K562 (cell line): ENCODE measurements at regions not wholly inside any gene's neighbourhood (a gene's known extent, or its start where the extent isn't known, plus 50 kb on each side); places are given as distances from the start of the nearest gene placed in this dataset.

Source experiments
- ATAC-seq: fragments of 200-7000 bp; cut with Tn5 transposase; 3 replicates; pipeline ENCODE4 v1.9.1; 2020; ENCODE audit warnings: moderate library complexity
- BruUV-seq: library from RNA; stranded (reverse); fragments of 400-500 nt; replicated peaks from 2 replicates; lab custom pipeline; 2021; lab: Mats Ljungman, UMichigan
- CTCF ChIA-PET: fragments of 300-600 bp; formaldehyde crosslinking; extraction: SDS; loops from one replicate; lab custom pipeline; 2021; ENCODE audit warnings: low intra/inter-chr PET ratio; lab: Yijun Ruan, JAX
- POLR2A ChIA-PET: fragments of 300-600, 350-650 bp; sonication (Branson Sonifier 250); formaldehyde crosslinking; extraction: SDS; loops from one replicate; lab custom pipeline; 2021; ENCODE audit warnings: antibody characterized with exemption, inconsistent platforms; lab: Yijun Ruan, JAX
- DNase-seq, 4 experiments: peaks; one replicate each; pipeline versions ENCODE4 v3.0.0 to v3.0.0-alpha.2; 2011 to 2018; ENCODE audit warnings: low spot score in 3 of 4, mixed read lengths in 3 of 4; ENCODE audit errors: extremely low read depth in 1 of 4
- FAIRE-seq: peaks from 2 replicates; lab custom pipeline; 2011; peaks lifted over from hg19 to GRCh38; lab: Jason Lieb, UNC
- H2AFZ ChIP-seq: 2 replicates; pipeline ENCODE4 v1.6.0; 2011; ENCODE audit warnings: low read depth, low read length, control low read depth, inconsistent platforms
- H3K27ac ChIP-seq: fragments of 200-600 bp; 3 replicates; pipeline ENCODE4 v1.8.0; 2011; ENCODE audit warnings: low read depth, mild to moderate bottlenecking, control low read depth, inconsistent platforms, low read length, moderate library complexity, mixed read lengths; ENCODE audit errors: extremely low read depth
- H3K27me3 ChIP-seq, 2 experiments: fragments of 300-600 bp in 1 of 2; 2 replicates in 1 of 2; 3 replicates in 1 of 2; pipeline versions ENCODE4 v1.6.0 to v1.8.0; 2011; ENCODE audit warnings: inconsistent platforms in 2 of 2, low read length in 2 of 2, mild to moderate bottlenecking in 1 of 2, mixed read lengths in 1 of 2, moderate library complexity in 1 of 2; ENCODE audit not compliant: control insufficient read depth in 2 of 2, insufficient read depth in 2 of 2
- H3K36me3 ChIP-seq: fragments of 300-600 bp; 3 replicates; pipeline ENCODE4 v1.8.0; 2011; ENCODE audit warnings: mild to moderate bottlenecking, low read length, inconsistent platforms; ENCODE audit not compliant: control insufficient read depth, insufficient read depth
- H3K4me1 ChIP-seq, 2 experiments: fragments of 200-600 bp in 1 of 2; replicated peaks in 1 of 2; 2 replicates in 1 of 2; 3 replicates in 1 of 2; pipeline versions ENCODE4 v1.5.1 to v1.8.0; 2011; ENCODE audit warnings: inconsistent platforms in 2 of 2, low read length in 2 of 2, mild to moderate bottlenecking in 1 of 2, mixed read lengths in 1 of 2, moderate library complexity in 1 of 2; ENCODE audit not compliant: control insufficient read depth in 2 of 2, insufficient read depth in 2 of 2
- H3K4me2 ChIP-seq: 2 replicates; pipeline ENCODE4 v1.6.1; 2011; ENCODE audit warnings: low read length, control low read depth, inconsistent platforms, mixed read lengths; ENCODE audit not compliant: insufficient read depth
- H3K4me3 ChIP-seq: fragments of 200-600 bp; sonication (generic), shearing (Covaris generic); 2 replicates; pipeline ENCODE4 v1.5.1; 2016; ENCODE audit warnings: control low read depth, inconsistent platforms
- H3K79me2 ChIP-seq: fragments of 200-600 bp; 3 replicates; pipeline ENCODE4 v1.8.0; 2011; ENCODE audit warnings: low read length, inconsistent platforms; ENCODE audit not compliant: control insufficient read depth, insufficient read depth
- H3K9ac ChIP-seq, 2 experiments: 2 replicates each; pipeline versions ENCODE4 v1.6.0 to v1.6.1; 2011; ENCODE audit warnings: low read depth in 2 of 2, low read length in 2 of 2, control low read depth in 1 of 2, inconsistent platforms in 1 of 2, mild to moderate bottlenecking in 1 of 2, mixed read lengths in 1 of 2; ENCODE audit not compliant: insufficient read depth in 1 of 2
- H3K9me1 ChIP-seq: one replicate; pipeline ENCODE4 v1.6.0; 2011; ENCODE audit warnings: inconsistent platforms, mild to moderate bottlenecking, low read length, moderate library complexity; ENCODE audit not compliant: control insufficient read depth, insufficient read depth
- H3K9me3 ChIP-seq: replicated peaks from 2 replicates; pipeline ENCODE4 v1.5.1; 2011; ENCODE audit warnings: low read depth, low read length, inconsistent platforms; ENCODE audit not compliant: control insufficient read depth, insufficient read depth
- H4K20me1 ChIP-seq: replicated peaks from 2 replicates; pipeline ENCODE4 v1.6.1; 2011; ENCODE audit warnings: low read length, inconsistent platforms, mixed read lengths; ENCODE audit not compliant: control insufficient read depth, insufficient read depth
- DEAF1 ChIP-seq: fragments of 450-650 bp; formaldehyde crosslinking; IDR thresholded peaks from 2 replicates; pipeline ENCODE4 v1.4.0; 2020; ENCODE audit warnings: mild to moderate bottlenecking, moderate library complexity
- ELF4 ChIP-seq: fragments of 450-650 bp; formaldehyde crosslinking; IDR thresholded peaks from 2 replicates; pipeline ENCODE4 v1.4.0; 2022; ENCODE audit warnings: missing genetic modification characterization
- SAFB ChIP-seq: fragments of 200-400 bp; formaldehyde crosslinking; IDR thresholded peaks from 2 replicates; pipeline ENCODE4 v1.6.1; 2017; ENCODE audit warnings: low read depth, low read length, borderline replicate concordance
- ZBTB43 ChIP-seq: sonication (generic); formaldehyde crosslinking; IDR thresholded peaks from 2 replicates; pipeline ENCODE4 v1.8.0; 2023; ENCODE audit warnings: mild to moderate bottlenecking, missing genetic modification reagents
- ZFP30 ChIP-seq: fragments of 250-450 bp; sonication (Bioruptor Pico); IDR thresholded peaks from 2 replicates; pipeline ENCODE4 v1.8.0; 2022; ENCODE audit warnings: moderate library complexity, mild to moderate bottlenecking, inconsistent platforms, borderline replicate concordance
- WGBS: fragments of 100-300 bp; shearing (Covaris generic); methylation state at CpG from one replicate; pipeline ENCODE4 v1.1.6; 2016; ENCODE audit warnings: low coverage, mixed read lengths; ENCODE audit not compliant: insufficient coverage; ENCODE audit errors: missing lambda C conversion rate; 5-methylcytosine and 5-hydroxymethylcytosine counted together
- in situ Hi-C: fragments of 300-500 bp; cut with MboI; formaldehyde crosslinking; loops from 4 replicates; pipeline ENCODE4 v1.15.0; 2018; ENCODE audit warnings: inconsistent platforms, mixed read lengths
- intact Hi-C: fragments of 100-400 bp; cut with micrococcal nuclease; formaldehyde crosslinking; loops from 2 replicates; pipeline ENCODE4 v1.14.2; 2022

GRCh38 chr11:69869311-69869939 is 50.2 kb upstream of the FGF3 start:
- in situ Hi-C loops: no loop called here
- H3K9me1 ChIP-seq: peaks cover 3% of the 10 kb centered on the region
- H3K4me3 ChIP-seq: no peak overlapping the region
- no peak for FAIRE-seq
- no peak overlapping the region for H3K9ac ChIP-seq
- no peak overlapping the region for H3K4me2 ChIP-seq
- no peak for DNase-seq
- no peak overlapping the region for H2AFZ ChIP-seq
- no peaks in the 10 kb centered on the region for H3K79me2 ChIP-seq
- BruUV-seq: no TSS peak
- H3K4me1 ChIP-seq: peaks cover 0 to 10% of the 10 kb centered on the region in 2 experiments; a peak in 2 of 5 replicates
- intact Hi-C loops: no loop called here
- no peak for ATAC-seq
- CTCF ChIA-PET: no interaction called here
- no peaks in the 10 kb centered on the region for H3K9me3 ChIP-seq
- peaks cover 29 to 67% of the 10 kb centered on the region in 2 experiments for H3K27me3 ChIP-seq
- 1% methylated on average over 13 of the region's 13 CpGs for WGBS
- peaks cover 23% of the 10 kb centered on the region for H4K20me1 ChIP-seq
- no peaks in the 10 kb centered on the region for H3K36me3 ChIP-seq
- TF ChIP-seq DEAF1 (no peak), ZFP30 (CRISPR knock-in tag) (no peak), SAFB (no peak), ELF4 (no peak), ZBTB43 (CRISPR knock-in tag) (no peak)
- POLR2A ChIA-PET: no interaction called here
- H3K27ac ChIP-seq: no peak overlapping the region
